ENCODE measurements at regions not wholly inside any gene's neighbourhood (a gene's known extent, or its start where the extent isn't known, plus 50 kb on each side); places are given as distances from the start of the nearest gene placed in this dataset.
"Not testable (repeated sequence)": the region's sequence is repeated elsewhere in the genome, so short reads cannot be mapped to it uniquely, and the experiment has no call there.

GRCh38 chr9:31325778-31326177 is 1058.7 kb upstream of the ACO1 start:
- Histone ChIP-seq H3K9me3 (replicated peaks; ENCODE audit: control insufficient read depth, insufficient read depth, low read length) (no peaks in the 10 kb centered on the region), H3K79me2 (ENCODE audit: control insufficient read depth, insufficient read depth, low read length) (no peaks in the 10 kb centered on the region), H3K36me3 (ENCODE audit: control insufficient read depth in 2 of 2, extremely low read depth in 1 of 2, insufficient read depth in 2 of 2, low read length in 2 of 2) (no peaks in the 10 kb centered on the region), H3K9ac (replicated peaks; ENCODE audit: extremely low read depth, insufficient read depth, low read length) (no peak overlapping the region), H2AFZ (ENCODE audit: low read depth, low read length) (no peak overlapping the region), H3K4me3 (replicated peaks in 1 of 3; ENCODE audit: insufficient read depth in 1 of 3, low read depth in 1 of 3, low read length in 3 of 3) (no peak overlapping the region), H3K9me1 (replicated peaks; ENCODE audit: control insufficient read depth, extremely low read depth, insufficient read depth, low read length) (no peaks in the 10 kb centered on the region), H3K27ac (ENCODE audit: insufficient read depth, low read depth, low read length) (no peak overlapping the region), H3K4me1 (ENCODE audit: control insufficient read depth, extremely low read depth, insufficient read depth, low read length) (no peaks in the 10 kb centered on the region), H3K4me2 (ENCODE audit: insufficient read depth, low read length) (no peak overlapping the region), H3K27me3 (ENCODE audit: control insufficient read depth in 2 of 2, insufficient read depth in 2 of 2, low read length in 2 of 2) (no peaks in the 10 kb centered on the region), H4K20me1 (replicated peaks; ENCODE audit: control insufficient read depth, extremely low read depth, insufficient read depth, low read length) (no peaks in the 10 kb centered on the region)
- ChIA-PET CTCF (no interaction called here), POLR2A (no interaction called here)
- dilution Hi-C loops (cut with MboI; ENCODE audit: extremely low pct_ligation_motif_present, low sequenced_read_pairs) (no loop called here), intact Hi-C loops (cut with micrococcal nuclease) (no loop called here)
- BruUV-seq (replicated peaks) = no TSS peak
- no peak for TF ChIP-seq GATA2 (IDR thresholded peaks at IDR 0.05; ENCODE audit: insufficient read depth, insufficient read length, low read depth, low read length)
- FAIRE-seq (no peak), DNase-seq (ENCODE audit: low read depth, low spot score) (no peak)

GRCh38 chr9:31326883-31327282 is 1057.6 kb upstream of the ACO1 start:
- H3K9me1 ChIP-seq (replicated peaks; ENCODE audit: control insufficient read depth, extremely low read depth, insufficient read depth, low read length); H4K20me1 ChIP-seq (replicated peaks; ENCODE audit: control insufficient read depth, extremely low read depth, insufficient read depth, low read length); H3K27ac ChIP-seq (ENCODE audit: insufficient read depth, low read depth, low read length); H3K4me1 ChIP-seq (ENCODE audit: control insufficient read depth, extremely low read depth, insufficient read depth, low read length); H3K4me2 ChIP-seq (ENCODE audit: insufficient read depth, low read length); H3K27me3 ChIP-seq (ENCODE audit: control insufficient read depth in 2 of 2, insufficient read depth in 2 of 2, low read length in 2 of 2); H3K79me2 ChIP-seq (ENCODE audit: control insufficient read depth, insufficient read depth, low read length); DNase-seq (ENCODE audit: low read depth, low spot score); FAIRE-seq; BruUV-seq (replicated peaks); H3K9ac ChIP-seq (replicated peaks; ENCODE audit: extremely low read depth, insufficient read depth, low read length); H2AFZ ChIP-seq (ENCODE audit: low read depth, low read length); intact Hi-C loops (cut with micrococcal nuclease); H3K9me3 ChIP-seq (replicated peaks; ENCODE audit: control insufficient read depth, insufficient read depth, low read length); H3K4me3 ChIP-seq (replicated peaks in 1 of 3; ENCODE audit: insufficient read depth in 1 of 3, low read depth in 1 of 3, low read length in 3 of 3); dilution Hi-C loops (cut with MboI; ENCODE audit: extremely low pct_ligation_motif_present, low sequenced_read_pairs); POLR2A ChIA-PET; CTCF ChIA-PET; H3K36me3 ChIP-seq (ENCODE audit: control insufficient read depth in 2 of 2, extremely low read depth in 1 of 2, insufficient read depth in 2 of 2, low read length in 2 of 2): not testable (repeated sequence)
